HFFc6 (cell line): ENCODE measurements at regions not wholly inside any gene's neighbourhood (a gene's known extent, or its start where the extent isn't known, plus 50 kb on each side); places are given as distances from the start of the nearest gene placed in this dataset.

ENCODE experiments used
- DNase-seq: peaks from one replicate; pipeline ENCODE4 v3.0.0-alpha.2; 2018
- H3K27ac Mint-ChIP-seq: 2 replicates; pipeline ENCODE4 v1.8.0; 2020; ENCODE audit warnings: mild to moderate bottlenecking, mixed read lengths
- H3K27me3 Mint-ChIP-seq: 2 replicates; pipeline ENCODE4 v1.8.0; 2021; ENCODE audit warnings: mild to moderate bottlenecking, moderate library complexity, mixed read lengths; ENCODE audit not compliant: insufficient read depth
- H3K36me3 Mint-ChIP-seq: 2 replicates; pipeline ENCODE4 v1.8.0; 2021; ENCODE audit warnings: low read depth, mixed read lengths
- H3K4me1 Mint-ChIP-seq: 2 replicates; pipeline ENCODE4 v1.8.0; 2020; ENCODE audit warnings: low read depth, mixed read lengths
- H3K4me3 Mint-ChIP-seq: 2 replicates; pipeline ENCODE4 v1.8.0; 2020; ENCODE audit warnings: mild to moderate bottlenecking, moderate library complexity, mixed read lengths
- H3K9me3 Mint-ChIP-seq: 2 replicates; pipeline ENCODE4 v1.8.0; 2020; ENCODE audit warnings: mild to moderate bottlenecking, mixed read lengths
- TF ChIP-seq, protein P1 (sequence below): fragments of 200-600 bp; sonication (generic); IDR thresholded peaks from 2 replicates; pipeline ENCODE4 v1.5.0; 2021; ENCODE audit warnings: antibody characterized with exemption, mild to moderate bottlenecking

DNA sequence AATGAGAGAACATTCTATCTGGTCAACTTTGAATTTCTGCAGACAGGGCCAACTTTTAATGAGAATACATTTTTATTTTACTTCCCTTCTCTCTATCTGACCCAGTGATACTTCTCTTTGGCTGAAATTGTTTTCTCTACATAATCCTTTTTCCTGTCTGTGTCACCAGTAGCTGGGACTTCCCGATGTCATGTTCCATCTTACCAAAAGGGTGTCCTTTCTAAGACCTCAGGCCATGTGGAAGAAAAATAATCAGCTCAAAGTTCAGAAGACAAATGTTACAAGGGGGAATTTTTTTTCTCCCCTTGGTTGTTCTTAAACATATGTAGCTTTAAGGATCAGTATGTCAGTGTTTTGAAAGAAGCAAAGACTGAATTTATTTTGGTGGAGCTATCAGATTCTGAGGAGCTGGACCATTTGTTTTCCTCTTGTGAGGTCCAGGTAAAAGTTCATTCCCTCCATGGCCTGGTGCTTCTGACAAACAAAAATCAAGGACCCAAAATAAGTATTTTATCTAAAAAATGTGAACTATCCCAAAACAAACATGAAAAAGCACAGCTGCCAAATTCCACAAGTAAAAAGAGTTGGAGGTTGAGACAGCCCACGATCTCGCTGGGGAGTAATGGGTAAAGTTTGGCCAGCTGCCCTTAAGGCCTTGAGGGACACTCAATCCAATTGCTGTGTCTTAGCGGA, 859.4 kb upstream of the NR2F2 start:
- TF ChIP-seq, protein P1, sequence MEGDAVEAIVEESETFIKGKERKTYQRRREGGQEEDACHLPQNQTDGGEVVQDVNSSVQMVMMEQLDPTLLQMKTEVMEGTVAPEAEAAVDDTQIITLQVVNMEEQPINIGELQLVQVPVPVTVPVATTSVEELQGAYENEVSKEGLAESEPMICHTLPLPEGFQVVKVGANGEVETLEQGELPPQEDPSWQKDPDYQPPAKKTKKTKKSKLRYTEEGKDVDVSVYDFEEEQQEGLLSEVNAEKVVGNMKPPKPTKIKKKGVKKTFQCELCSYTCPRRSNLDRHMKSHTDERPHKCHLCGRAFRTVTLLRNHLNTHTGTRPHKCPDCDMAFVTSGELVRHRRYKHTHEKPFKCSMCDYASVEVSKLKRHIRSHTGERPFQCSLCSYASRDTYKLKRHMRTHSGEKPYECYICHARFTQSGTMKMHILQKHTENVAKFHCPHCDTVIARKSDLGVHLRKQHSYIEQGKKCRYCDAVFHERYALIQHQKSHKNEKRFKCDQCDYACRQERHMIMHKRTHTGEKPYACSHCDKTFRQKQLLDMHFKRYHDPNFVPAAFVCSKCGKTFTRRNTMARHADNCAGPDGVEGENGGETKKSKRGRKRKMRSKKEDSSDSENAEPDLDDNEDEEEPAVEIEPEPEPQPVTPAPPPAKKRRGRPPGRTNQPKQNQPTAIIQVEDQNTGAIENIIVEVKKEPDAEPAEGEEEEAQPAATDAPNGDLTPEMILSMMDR = no peak
- DNase-seq = no peak
- Mint-ChIP-seq H3K27ac (no peak overlapping the region), H3K27me3 (no peaks in the 10 kb centered on the region), H3K4me3 (no peak overlapping the region), H3K9me3 (no peaks in the 10 kb centered on the region), H3K4me1 (0 out of 2 replicates have a peak, but pooled peaks cover 6% of the 10 kb centered on the region), H3K36me3 (no peaks in the 10 kb centered on the region)

DNA sequence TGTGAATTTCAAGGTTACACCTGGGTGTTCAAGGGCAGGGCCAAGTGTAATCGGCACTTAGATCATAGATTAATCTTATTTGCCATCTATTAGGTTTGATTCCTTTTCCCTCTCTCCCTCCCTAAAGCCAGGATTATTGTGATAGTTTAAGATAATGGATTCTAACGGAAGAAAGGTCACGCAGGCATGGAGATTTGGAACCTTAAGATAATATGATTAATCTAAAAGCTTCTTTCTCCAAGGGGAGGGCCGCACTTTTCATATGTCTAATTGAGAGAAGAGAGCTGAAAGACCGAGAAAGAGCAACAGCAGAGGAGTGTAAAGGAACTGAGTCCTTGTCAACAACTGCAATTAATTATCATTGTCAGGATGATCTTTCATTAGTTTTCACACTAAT, 858.8 kb upstream of the NR2F2 start:
- no peaks in the 10 kb centered on the region for H3K36me3 Mint-ChIP-seq
- H3K27ac Mint-ChIP-seq = no peak overlapping the region
- no peaks in the 10 kb centered on the region for H3K27me3 Mint-ChIP-seq
- H3K4me1 Mint-ChIP-seq = 0 out of 2 replicates have a peak, but pooled peaks cover 6% of the 10 kb centered on the region
- no peaks in the 10 kb centered on the region for H3K9me3 Mint-ChIP-seq
- TF ChIP-seq, protein P1 = no peak
- H3K4me3 Mint-ChIP-seq = no peak overlapping the region
- DNase-seq = no peak

DNA sequence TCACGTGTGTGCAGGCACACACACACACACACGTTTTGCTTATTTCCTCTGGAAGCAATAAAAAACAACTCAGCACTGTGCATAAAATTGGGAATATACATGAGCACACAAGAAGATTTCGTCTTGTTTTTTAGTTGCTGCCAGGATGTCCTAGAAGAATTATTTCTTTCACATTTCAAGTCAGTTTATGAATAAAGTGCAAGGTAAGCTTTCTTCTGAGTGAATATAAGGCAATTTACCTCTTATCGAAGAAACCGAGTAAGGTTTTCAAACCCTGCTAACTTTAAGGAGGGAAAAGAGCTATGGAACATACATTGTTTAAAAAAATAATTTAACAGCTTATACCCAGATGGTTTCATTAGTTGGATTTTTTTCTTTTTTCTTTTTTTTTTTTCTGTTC, 855.4 kb upstream of the NR2F2 start:
- 0 out of 2 replicates have a peak, but pooled peaks cover 6% of the 10 kb centered on the region for H3K4me1 Mint-ChIP-seq
- H3K27ac Mint-ChIP-seq = no peak overlapping the region
- H3K36me3 Mint-ChIP-seq = no peaks in the 10 kb centered on the region
- H3K27me3 Mint-ChIP-seq = no peaks in the 10 kb centered on the region
- no peak overlapping the region for H3K4me3 Mint-ChIP-seq
- H3K9me3 Mint-ChIP-seq = no peaks in the 10 kb centered on the region
- DNase-seq = no peak
- TF ChIP-seq, protein P1 = no peak

DNA sequence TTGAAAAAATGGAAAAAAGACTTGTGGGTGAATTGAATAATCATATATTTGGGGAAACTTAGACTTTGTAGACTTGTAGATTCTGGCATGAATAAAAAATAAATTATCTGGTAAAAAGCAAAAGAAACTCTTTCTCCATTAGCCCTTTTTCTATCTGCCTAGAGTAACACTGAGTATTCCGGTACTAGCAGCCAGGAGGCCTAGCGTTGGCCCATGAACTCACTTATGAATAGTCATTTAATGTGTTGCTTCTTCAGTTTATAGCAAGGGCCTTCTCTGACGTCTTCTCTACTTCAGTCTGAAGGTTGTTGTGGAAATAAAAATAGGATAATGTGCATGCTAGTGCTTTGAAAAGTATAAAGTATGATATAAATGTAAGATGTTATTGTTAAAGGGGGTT, 851.2 kb upstream of the NR2F2 start:
- no peak overlapping the region for H3K4me3 Mint-ChIP-seq
- H3K36me3 Mint-ChIP-seq = no peaks in the 10 kb centered on the region

DNA sequence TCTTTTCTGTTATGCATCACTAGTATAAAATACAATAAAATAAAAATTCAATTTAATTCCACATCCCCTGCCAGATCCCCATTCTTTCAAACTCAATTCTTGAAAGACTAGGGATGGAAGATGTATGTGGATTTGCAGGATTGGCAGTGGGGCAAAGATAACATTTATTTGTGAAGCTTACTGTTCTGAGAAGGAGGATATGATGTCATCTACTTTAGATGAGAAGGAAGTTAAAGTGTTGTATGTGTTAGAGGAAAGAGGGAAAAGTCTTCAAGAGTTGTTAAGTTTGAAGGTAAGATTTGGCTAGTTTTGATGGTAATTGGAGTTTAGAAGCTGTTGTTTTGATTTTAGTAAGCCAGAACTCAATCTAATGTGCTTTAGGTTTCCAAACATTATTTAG, 845.1 kb upstream of the NR2F2 start:
- Mint-ChIP-seq H3K9me3 (no peaks in the 10 kb centered on the region; the same call in 1 of the 2 replicates), H3K4me3 (no peak overlapping the region), H3K27ac (no peak overlapping the region), H3K36me3 (no peaks in the 10 kb centered on the region), H3K27me3 (no peaks in the 10 kb centered on the region; the same call in 1 of the 2 replicates), H3K4me1 (no peaks in the 10 kb centered on the region)
- TF ChIP-seq, protein P1 = no peak
- DNase-seq = no peak

More for the DNA sequence above, 851.2 kb upstream of the NR2F2 start:
- no peak overlapping the region for H3K27ac Mint-ChIP-seq
- DNase-seq = no peak
- H3K4me1 Mint-ChIP-seq = no peaks in the 10 kb centered on the region
- TF ChIP-seq, protein P1 = no peak
- H3K27me3 Mint-ChIP-seq = no peaks in the 10 kb centered on the region
- no peaks in the 10 kb centered on the region for H3K9me3 Mint-ChIP-seq
